GM12878 (cell line): ENCODE measurements at regions not wholly inside any gene's neighbourhood (a gene's known extent, or its start where the extent isn't known, plus 50 kb on each side); places are given as distances from the start of the nearest gene placed in this dataset.

Experiments used
- ATAC-seq: fragments of 200-7000 bp; cut with Tn5 transposase; 3 replicates; pipeline ENCODE4 v1.9.1; 2020; ENCODE audit warnings: mild to moderate bottlenecking, moderate library complexity
- BruUV-seq: library from RNA; stranded (reverse); fragments of 400-500 nt; replicated peaks from 2 replicates; lab custom pipeline; 2021; lab: Mats Ljungman, UMichigan
- CTCF ChIA-PET: fragments of 300-600 bp; sonication (Branson Sonifier 250); formaldehyde crosslinking; extraction: SDS; loops from one replicate; lab custom pipeline; 2021; ENCODE audit warnings: inconsistent platforms; lab: Yijun Ruan, JAX
- POLR2A ChIA-PET: fragments of 350-600 bp; formaldehyde crosslinking; extraction: SDS; loops from one replicate; lab custom pipeline; 2021; ENCODE audit warnings: inconsistent platforms; lab: Charles Lee
- RAD21 ChIA-PET: fragments of 300-600 bp; sonication (Branson Sonifier 250); formaldehyde crosslinking; loops from one replicate; lab custom pipeline; 2023; ENCODE audit warnings: antibody characterized with exemption; ENCODE audit not compliant: unreplicated experiment; lab: Charles Lee
- SMC1A ChIA-PET: fragments of 300-600 bp; sonication (Branson Sonifier 250); formaldehyde crosslinking; loops from one replicate; lab custom pipeline; 2023; ENCODE audit not compliant: unreplicated experiment, uncharacterized antibody; lab: Charles Lee
- DNase-seq: peaks from one replicate; pipeline ENCODE4 v3.0.0-alpha.2; 2011; ENCODE audit warnings: low read depth, low spot score
- FAIRE-seq: peaks from 3 replicates; lab custom pipeline; 2011; peaks lifted over from hg19 to GRCh38; lab: Jason Lieb, UNC
- H2AFZ ChIP-seq: 2 replicates; pipeline ENCODE4 v1.6.0; 2011; ENCODE audit warnings: low read depth, low read length, control low read depth; ENCODE audit not compliant: control insufficient read depth
- H3K27ac ChIP-seq: 2 replicates; pipeline ENCODE4 v1.5.1; 2011; ENCODE audit warnings: control low read depth; ENCODE audit not compliant: control insufficient read depth, insufficient read depth
- H3K27me3 ChIP-seq, 2 experiments: replicated peaks in 1 of 2; 2 replicates each; pipeline versions ENCODE4 v1.6.0 to v1.6.1; 2011; ENCODE audit warnings: low read length in 1 of 2; ENCODE audit not compliant: control insufficient read depth in 2 of 2, insufficient read depth in 2 of 2
- H3K36me3 ChIP-seq, 2 experiments: 2 replicates each; pipeline ENCODE4 v1.5.1; 2011; ENCODE audit warnings: low read length in 1 of 2; ENCODE audit not compliant: control insufficient read depth in 2 of 2, insufficient read depth in 2 of 2
- H3K4me1 ChIP-seq: 2 replicates; pipeline ENCODE4 v1.6.1; 2011; ENCODE audit warnings: mild to moderate bottlenecking, low read length, moderate library complexity, mixed read lengths; ENCODE audit not compliant: control insufficient read depth, insufficient read depth
- H3K4me2 ChIP-seq: 2 replicates; pipeline ENCODE4 v1.6.0; 2011; ENCODE audit warnings: control low read depth; ENCODE audit not compliant: control insufficient read depth, insufficient read depth
- H3K4me3 ChIP-seq: fragments of 200-600 bp; sonication (generic); 2 replicates; pipeline ENCODE4 v1.5.1; 2016
- H3K79me2 ChIP-seq: 2 replicates; pipeline ENCODE4 v1.6.0; 2011; ENCODE audit warnings: low read length; ENCODE audit not compliant: control insufficient read depth, insufficient read depth
- H3K9ac ChIP-seq: 2 replicates; pipeline ENCODE4 v1.8.0; 2011; ENCODE audit warnings: low read length, control low read depth, mixed read lengths; ENCODE audit not compliant: control insufficient read depth, insufficient read depth
- H3K9me3 ChIP-seq: replicated peaks from 3 replicates; pipeline ENCODE4 v1.5.1; 2011; ENCODE audit warnings: mild to moderate bottlenecking, low read length; ENCODE audit not compliant: control insufficient read depth, insufficient read depth
- H4K20me1 ChIP-seq: 2 replicates; pipeline ENCODE4 v1.6.0; 2011; ENCODE audit not compliant: control insufficient read depth, insufficient read depth
- CBX5 ChIP-seq: sonication (generic); IDR thresholded peaks from 2 replicates; pipeline ENCODE4 v1.6.1; 2016; ENCODE audit warnings: low read depth, moderate library complexity, mild to moderate bottlenecking, inconsistent platforms
- SMAD1 ChIP-seq: fragments of 450-650 bp; IDR thresholded peaks from 2 replicates; pipeline ENCODE4 v1.6.1; 2018; ENCODE audit warnings: mild to moderate bottlenecking, low read depth; ENCODE audit not compliant: partially characterized antibody
- SRF ChIP-seq, 2 experiments: IDR thresholded peaks; 2 replicates each; pipeline ENCODE4 v1.6.1; 2011; ENCODE audit warnings: low read depth in 2 of 2, low read length in 2 of 2, mild to moderate bottlenecking in 1 of 2, moderate library complexity in 1 of 2
- STAT1 ChIP-seq: fragments of 450-650 bp; conservative IDR thresholded peaks from 2 replicates; pipeline ENCODE4 v1.6.1; 2014; ENCODE audit warnings: antibody characterized with exemption, mild to moderate bottlenecking
- WGBS: methylation state at CpG from one replicate; pipeline ENCODE4 v1.1.6; 2016; ENCODE audit warnings: low lambda C conversion rate; ENCODE audit not compliant: insufficient replicate concordance, insufficient coverage; ENCODE audit errors: missing lambda C conversion rate; 5-methylcytosine and 5-hydroxymethylcytosine counted together
- in situ Hi-C: fragments of 300-500 bp; cut with MboI; formaldehyde crosslinking; loops from 9 replicates; pipeline ENCODE4 v1.14.3; 2018; ENCODE audit warnings: mixed read lengths
- intact Hi-C: fragments of 100-400 bp; cut with micrococcal nuclease; formaldehyde crosslinking; loops from one replicate; pipeline ENCODE4 v1.14.2; 2022; ENCODE audit not compliant: unreplicated experiment
- TF ChIP-seq, protein P1 (sequence below): IDR thresholded peaks from 2 replicates; pipeline ENCODE4 v1.6.1; 2012; ENCODE audit warnings: low read depth, low read length, improper control_type of control experiment
- TF ChIP-seq, protein P2 (sequence below): fragments of 450-650 bp; IDR thresholded peaks from 2 replicates; pipeline ENCODE4 v1.6.1; 2017; ENCODE audit warnings: low read depth, mild to moderate bottlenecking, moderate library complexity
- TF ChIP-seq, protein P3 (sequence below): IDR thresholded peaks from 2 replicates; pipeline ENCODE4 v1.6.1; 2012; ENCODE audit warnings: low read length, inconsistent platforms
- TF ChIP-seq, protein P4 (sequence below): fragments of 450-650 bp; IDR thresholded peaks from 2 replicates; pipeline ENCODE4 v1.6.1; 2016; ENCODE audit warnings: mild to moderate bottlenecking, moderate library complexity, borderline replicate concordance
- TF ChIP-seq, protein P5 (sequence below): fragments of 450-650 bp; formaldehyde crosslinking; IDR thresholded peaks from 2 replicates; pipeline ENCODE4 v1.5.0; 2022; ENCODE audit warnings: mild to moderate bottlenecking, missing genetic modification characterization
- TF ChIP-seq, protein P6 (sequence below): IDR thresholded peaks from 2 replicates; pipeline ENCODE4 v1.6.1; 2011; ENCODE audit warnings: mild to moderate bottlenecking, low read depth, low read length, moderate library complexity; ENCODE audit not compliant: insufficient replicate concordance

DNA sequence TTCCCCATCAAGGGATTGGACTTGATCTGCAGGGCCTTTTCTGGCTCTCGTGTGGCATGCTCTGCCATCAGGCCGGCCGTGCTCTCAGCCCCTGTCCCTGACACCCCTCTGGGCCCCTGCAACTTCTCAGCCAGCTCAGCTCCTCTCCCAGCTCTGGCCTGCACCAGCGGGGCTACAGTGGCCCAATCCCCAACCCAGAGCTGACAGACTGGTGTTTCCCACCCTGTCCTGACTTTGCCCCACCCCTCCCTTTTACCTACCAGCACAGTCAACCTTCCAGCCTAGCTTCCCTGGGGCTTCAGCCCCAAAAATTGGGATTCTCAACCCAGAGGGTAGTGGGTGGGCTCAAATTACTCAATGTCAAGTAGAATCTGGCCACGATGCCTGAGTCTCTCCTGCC lies 149.3 kb downstream of the SYF2 start:
- FAIRE-seq (no peak), DNase-seq (no peak), ATAC-seq (no peak)
- intact Hi-C loops (no loop called here), in situ Hi-C loops (no loop called here)
- H3K9ac ChIP-seq = no peak overlapping the region
- ChIA-PET POLR2A (no interaction called here), CTCF (interaction anchor here (0.6 kb wide), 1 partner anchor 112 kb away, joined by 5 read pairs; no protein-coding TSS in a partner anchor), RAD21 (no interaction called here), SMC1A (no interaction called here)
- BruUV-seq = no TSS peak
- H3K4me3 ChIP-seq = no peak overlapping the region
- no peak overlapping the region for H3K4me2 ChIP-seq
- H2AFZ ChIP-seq = no peak overlapping the region
- no peaks in the 10 kb centered on the region for H3K36me3 ChIP-seq
- H3K27ac ChIP-seq = no peak overlapping the region
- WGBS = 23% methylated on average over 5 of the region's 5 CpGs
- peaks cover 0 to 3% of the 10 kb centered on the region in 2 experiments; a peak in 2 of 4 replicates for H3K27me3 ChIP-seq
- H3K9me3 ChIP-seq = no peaks in the 10 kb centered on the region
- no peaks in the 10 kb centered on the region for H4K20me1 ChIP-seq
- H3K79me2 ChIP-seq = no peaks in the 10 kb centered on the region
- peaks cover 5% of the 10 kb centered on the region; the same call in 1 of the 2 replicates for H3K4me1 ChIP-seq
- TF ChIP-seq STAT1 (no peak), SRF (IDR thresholded peaks at IDR 0.05; ENCODE audit: low read depth in 2 of 2, low read length in 2 of 2) (no peak), SMAD1 (no peak), CBX5 (no peak)
- TF ChIP-seq, protein P1, sequence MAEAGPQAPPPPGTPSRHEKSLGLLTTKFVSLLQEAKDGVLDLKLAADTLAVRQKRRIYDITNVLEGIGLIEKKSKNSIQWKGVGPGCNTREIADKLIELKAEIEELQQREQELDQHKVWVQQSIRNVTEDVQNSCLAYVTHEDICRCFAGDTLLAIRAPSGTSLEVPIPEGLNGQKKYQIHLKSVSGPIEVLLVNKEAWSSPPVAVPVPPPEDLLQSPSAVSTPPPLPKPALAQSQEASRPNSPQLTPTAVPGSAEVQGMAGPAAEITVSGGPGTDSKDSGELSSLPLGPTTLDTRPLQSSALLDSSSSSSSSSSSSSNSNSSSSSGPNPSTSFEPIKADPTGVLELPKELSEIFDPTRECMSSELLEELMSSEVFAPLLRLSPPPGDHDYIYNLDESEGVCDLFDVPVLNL = no peak
- TF ChIP-seq, protein P2, sequence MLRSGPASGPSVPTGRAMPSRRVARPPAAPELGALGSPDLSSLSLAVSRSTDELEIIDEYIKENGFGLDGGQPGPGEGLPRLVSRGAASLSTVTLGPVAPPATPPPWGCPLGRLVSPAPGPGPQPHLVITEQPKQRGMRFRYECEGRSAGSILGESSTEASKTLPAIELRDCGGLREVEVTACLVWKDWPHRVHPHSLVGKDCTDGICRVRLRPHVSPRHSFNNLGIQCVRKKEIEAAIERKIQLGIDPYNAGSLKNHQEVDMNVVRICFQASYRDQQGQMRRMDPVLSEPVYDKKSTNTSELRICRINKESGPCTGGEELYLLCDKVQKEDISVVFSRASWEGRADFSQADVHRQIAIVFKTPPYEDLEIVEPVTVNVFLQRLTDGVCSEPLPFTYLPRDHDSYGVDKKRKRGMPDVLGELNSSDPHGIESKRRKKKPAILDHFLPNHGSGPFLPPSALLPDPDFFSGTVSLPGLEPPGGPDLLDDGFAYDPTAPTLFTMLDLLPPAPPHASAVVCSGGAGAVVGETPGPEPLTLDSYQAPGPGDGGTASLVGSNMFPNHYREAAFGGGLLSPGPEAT = no peak
- TF ChIP-seq, protein P3, sequence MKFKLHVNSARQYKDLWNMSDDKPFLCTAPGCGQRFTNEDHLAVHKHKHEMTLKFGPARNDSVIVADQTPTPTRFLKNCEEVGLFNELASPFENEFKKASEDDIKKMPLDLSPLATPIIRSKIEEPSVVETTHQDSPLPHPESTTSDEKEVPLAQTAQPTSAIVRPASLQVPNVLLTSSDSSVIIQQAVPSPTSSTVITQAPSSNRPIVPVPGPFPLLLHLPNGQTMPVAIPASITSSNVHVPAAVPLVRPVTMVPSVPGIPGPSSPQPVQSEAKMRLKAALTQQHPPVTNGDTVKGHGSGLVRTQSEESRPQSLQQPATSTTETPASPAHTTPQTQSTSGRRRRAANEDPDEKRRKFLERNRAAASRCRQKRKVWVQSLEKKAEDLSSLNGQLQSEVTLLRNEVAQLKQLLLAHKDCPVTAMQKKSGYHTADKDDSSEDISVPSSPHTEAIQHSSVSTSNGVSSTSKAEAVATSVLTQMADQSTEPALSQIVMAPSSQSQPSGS = no peak
- TF ChIP-seq, protein P4, sequence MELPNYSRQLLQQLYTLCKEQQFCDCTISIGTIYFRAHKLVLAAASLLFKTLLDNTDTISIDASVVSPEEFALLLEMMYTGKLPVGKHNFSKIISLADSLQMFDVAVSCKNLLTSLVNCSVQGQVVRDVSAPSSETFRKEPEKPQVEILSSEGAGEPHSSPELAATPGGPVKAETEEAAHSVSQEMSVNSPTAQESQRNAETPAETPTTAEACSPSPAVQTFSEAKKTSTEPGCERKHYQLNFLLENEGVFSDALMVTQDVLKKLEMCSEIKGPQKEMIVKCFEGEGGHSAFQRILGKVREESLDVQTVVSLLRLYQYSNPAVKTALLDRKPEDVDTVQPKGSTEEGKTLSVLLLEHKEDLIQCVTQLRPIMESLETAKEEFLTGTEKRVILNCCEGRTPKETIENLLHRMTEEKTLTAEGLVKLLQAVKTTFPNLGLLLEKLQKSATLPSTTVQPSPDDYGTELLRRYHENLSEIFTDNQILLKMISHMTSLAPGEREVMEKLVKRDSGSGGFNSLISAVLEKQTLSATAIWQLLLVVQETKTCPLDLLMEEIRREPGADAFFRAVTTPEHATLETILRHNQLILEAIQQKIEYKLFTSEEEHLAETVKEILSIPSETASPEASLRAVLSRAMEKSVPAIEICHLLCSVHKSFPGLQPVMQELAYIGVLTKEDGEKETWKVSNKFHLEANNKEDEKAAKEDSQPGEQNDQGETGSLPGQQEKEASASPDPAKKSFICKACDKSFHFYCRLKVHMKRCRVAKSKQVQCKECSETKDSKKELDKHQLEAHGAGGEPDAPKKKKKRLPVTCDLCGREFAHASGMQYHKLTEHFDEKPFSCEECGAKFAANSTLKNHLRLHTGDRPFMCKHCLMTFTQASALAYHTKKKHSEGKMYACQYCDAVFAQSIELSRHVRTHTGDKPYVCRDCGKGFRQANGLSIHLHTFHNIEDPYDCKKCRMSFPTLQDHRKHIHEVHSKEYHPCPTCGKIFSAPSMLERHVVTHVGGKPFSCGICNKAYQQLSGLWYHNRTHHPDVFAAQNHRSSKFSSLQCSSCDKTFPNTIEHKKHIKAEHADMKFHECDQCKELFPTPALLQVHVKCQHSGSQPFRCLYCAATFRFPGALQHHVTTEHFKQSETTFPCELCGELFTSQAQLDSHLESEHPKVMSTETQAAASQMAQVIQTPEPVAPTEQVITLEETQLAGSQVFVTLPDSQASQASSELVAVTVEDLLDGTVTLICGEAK = no peak
- TF ChIP-seq, protein P5, sequence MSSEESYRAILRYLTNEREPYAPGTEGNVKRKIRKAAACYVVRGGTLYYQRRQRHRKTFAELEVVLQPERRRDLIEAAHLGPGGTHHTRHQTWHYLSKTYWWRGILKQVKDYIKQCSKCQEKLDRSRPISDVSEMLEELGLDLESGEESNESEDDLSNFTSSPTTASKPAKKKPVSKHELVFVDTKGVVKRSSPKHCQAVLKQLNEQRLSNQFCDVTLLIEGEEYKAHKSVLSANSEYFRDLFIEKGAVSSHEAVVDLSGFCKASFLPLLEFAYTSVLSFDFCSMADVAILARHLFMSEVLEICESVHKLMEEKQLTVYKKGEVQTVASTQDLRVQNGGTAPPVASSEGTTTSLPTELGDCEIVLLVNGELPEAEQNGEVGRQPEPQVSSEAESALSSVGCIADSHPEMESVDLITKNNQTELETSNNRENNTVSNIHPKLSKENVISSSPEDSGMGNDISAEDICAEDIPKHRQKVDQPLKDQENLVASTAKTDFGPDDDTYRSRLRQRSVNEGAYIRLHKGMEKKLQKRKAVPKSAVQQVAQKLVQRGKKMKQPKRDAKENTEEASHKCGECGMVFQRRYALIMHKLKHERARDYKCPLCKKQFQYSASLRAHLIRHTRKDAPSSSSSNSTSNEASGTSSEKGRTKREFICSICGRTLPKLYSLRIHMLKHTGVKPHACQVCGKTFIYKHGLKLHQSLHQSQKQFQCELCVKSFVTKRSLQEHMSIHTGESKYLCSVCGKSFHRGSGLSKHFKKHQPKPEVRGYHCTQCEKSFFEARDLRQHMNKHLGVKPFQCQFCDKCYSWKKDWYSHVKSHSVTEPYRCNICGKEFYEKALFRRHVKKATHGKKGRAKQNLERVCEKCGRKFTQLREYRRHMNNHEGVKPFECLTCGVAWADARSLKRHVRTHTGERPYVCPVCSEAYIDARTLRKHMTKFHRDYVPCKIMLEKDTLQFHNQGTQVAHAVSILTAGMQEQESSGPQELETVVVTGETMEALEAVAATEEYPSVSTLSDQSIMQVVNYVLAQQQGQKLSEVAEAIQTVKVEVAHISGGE (CRISPR knock-in tag) = no peak
- TF ChIP-seq, protein P6, sequence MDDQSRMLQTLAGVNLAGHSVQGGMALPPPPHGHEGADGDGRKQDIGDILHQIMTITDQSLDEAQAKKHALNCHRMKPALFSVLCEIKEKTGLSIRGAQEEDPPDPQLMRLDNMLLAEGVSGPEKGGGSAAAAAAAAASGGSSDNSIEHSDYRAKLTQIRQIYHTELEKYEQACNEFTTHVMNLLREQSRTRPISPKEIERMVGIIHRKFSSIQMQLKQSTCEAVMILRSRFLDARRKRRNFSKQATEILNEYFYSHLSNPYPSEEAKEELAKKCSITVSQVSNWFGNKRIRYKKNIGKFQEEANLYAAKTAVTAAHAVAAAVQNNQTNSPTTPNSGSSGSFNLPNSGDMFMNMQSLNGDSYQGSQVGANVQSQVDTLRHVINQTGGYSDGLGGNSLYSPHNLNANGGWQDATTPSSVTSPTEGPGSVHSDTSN = no peak
